ENCODE measurements at regions not wholly inside any gene's neighbourhood (a gene's known extent, or its start where the extent isn't known, plus 50 kb on each side); places are given as distances from the start of the nearest gene placed in this dataset.

GRCh38 chr6:48983377-48983776 lies 479.7 kb downstream of the MMUT start:
- Histone ChIP-seq H3K4me2 (ENCODE audit: control insufficient read depth, insufficient read depth) (no peak overlapping the region), H3K4me3 (no peak overlapping the region), H3K9ac (ENCODE audit: control insufficient read depth, insufficient read depth, low read length) (no peak overlapping the region), H3K27ac (ENCODE audit: control insufficient read depth, insufficient read depth) (no peak overlapping the region), H3K79me2 (ENCODE audit: control insufficient read depth, insufficient read depth, low read length) (no peaks in the 10 kb centered on the region), H3K4me1 (ENCODE audit: control insufficient read depth, insufficient read depth, low read length) (no peaks in the 10 kb centered on the region), H4K20me1 (ENCODE audit: control insufficient read depth, insufficient read depth) (no peaks in the 10 kb centered on the region), H2AFZ (ENCODE audit: control insufficient read depth, low read depth, low read length) (no peak overlapping the region), H3K27me3 (replicated peaks in 1 of 2; ENCODE audit: control insufficient read depth in 2 of 2, insufficient read depth in 2 of 2, low read length in 1 of 2) (no peaks in the 10 kb centered on the region), H3K36me3 (ENCODE audit: control insufficient read depth in 2 of 2, insufficient read depth in 2 of 2, low read length in 1 of 2) (no peaks in the 10 kb centered on the region), H3K9me3 (replicated peaks; ENCODE audit: control insufficient read depth, insufficient read depth, low read length) (no peaks in the 10 kb centered on the region; the same call in 2 of the 3 replicates)
- SMC1A ChIA-PET (ENCODE audit: uncharacterized antibody, unreplicated experiment): no interaction called here
- intact Hi-C loops (cut with micrococcal nuclease; ENCODE audit: unreplicated experiment): no loop called here
- in situ Hi-C loops (cut with MboI): no loop called here
- ATAC-seq: no peak
- DNase-seq (ENCODE audit: low read depth, low spot score): no peak
- BruUV-seq (replicated peaks): no TSS peak
- POLR2A ChIA-PET: no interaction called here
- TF ChIP-seq MYB (IDR thresholded peaks at IDR 0.05; ENCODE audit: borderline replicate concordance, low read depth, low read length): no peak
- TF ChIP-seq SREBF1 (IDR thresholded peaks at IDR 0.05; ENCODE audit: low read length): no peak
- no peak for TF ChIP-seq ZBTB4 (CRISPR knock-in tag; IDR thresholded peaks at IDR 0.05)
- no peak for TF ChIP-seq PRDM15 (CRISPR knock-in tag; IDR thresholded peaks at IDR 0.05)
- no peak for TF ChIP-seq RAD51 (IDR thresholded peaks at IDR 0.05)
- FAIRE-seq: no peak
- RAD21 ChIA-PET (ENCODE audit: unreplicated experiment): no interaction called here
- CTCF ChIA-PET: no interaction called here
- WGBS (ENCODE audit: insufficient coverage, insufficient replicate concordance, low lambda C conversion rate, missing lambda C conversion rate): 70% methylated on average over 17 of the region's 17 CpGs

Measured in GM12878 (cell line).